Stimulated activated memory B cell treated with anti-CD40 and anti-IgM and Interleukin-4, amounts not matched to agents 10 μg/mL and 1 μg/mL and 100 μg/mL, for 72 hours (primary cell): ENCODE measurements at regions not wholly inside any gene's neighbourhood (a gene's known extent, or its start where the extent isn't known, plus 50 kb on each side); places are given as distances from the start of the nearest gene placed in this dataset.

Source experiments
- ATAC-seq: fragments of 150-1000 bp; cut with Tn5 transposase; 2 replicates; pipeline ENCODE4 v1.10.0; 2021
- H3K27ac Mint-ChIP-seq: one replicate; pipeline ENCODE4 v1.8.0; 2022; ENCODE audit warnings: mild to moderate bottlenecking, mixed read lengths
- H3K27me3 Mint-ChIP-seq: one replicate; pipeline ENCODE4 v1.8.0; 2022; ENCODE audit warnings: mixed read lengths
- H3K36me3 Mint-ChIP-seq: one replicate; pipeline ENCODE4 v1.8.0; 2022; ENCODE audit warnings: mixed read lengths
- H3K4me1 Mint-ChIP-seq: one replicate; pipeline ENCODE4 v1.8.0; 2022; ENCODE audit warnings: mixed read lengths
- H3K4me3 Mint-ChIP-seq: one replicate; pipeline ENCODE4 v1.8.0; 2022; ENCODE audit warnings: mild to moderate bottlenecking, moderate library complexity, mixed read lengths
- H3K9me3 Mint-ChIP-seq: one replicate; pipeline ENCODE4 v1.8.0; 2022; ENCODE audit warnings: mixed read lengths

GRCh38 chr2:201974171-201975100 lies 59.2 kb upstream of the FZD7 start:
- H3K4me1 Mint-ChIP-seq: no peaks in the 10 kb centered on the region
- H3K9me3 Mint-ChIP-seq: no peaks in the 10 kb centered on the region
- H3K4me3 Mint-ChIP-seq: no peak overlapping the region
- no peak overlapping the region for H3K27ac Mint-ChIP-seq
- H3K36me3 Mint-ChIP-seq: no peaks in the 10 kb centered on the region
- no peak for ATAC-seq
- H3K27me3 Mint-ChIP-seq: peaks cover 43% of the 10 kb centered on the region

- Mint-ChIP-seq H3K27ac (no peak overlapping the region), H3K4me3 (no peak overlapping the region), H3K27me3 (peaks cover 41% of the 10 kb centered on the region), H3K4me1 (no peaks in the 10 kb centered on the region), H3K36me3 (no peaks in the 10 kb centered on the region), H3K9me3 (no peaks in the 10 kb centered on the region)
- no peak for ATAC-seq
Measured at GRCh38 chr2:201975434-201975833, 58.2 kb upstream of the FZD7 start.

- no peaks in the 10 kb centered on the region for H3K4me1 Mint-ChIP-seq
- no peak for ATAC-seq
- H3K27ac Mint-ChIP-seq: no peak overlapping the region
- peaks cover 40% of the 10 kb centered on the region for H3K27me3 Mint-ChIP-seq
- H3K4me3 Mint-ChIP-seq: no peak overlapping the region
- H3K9me3 Mint-ChIP-seq: no peaks in the 10 kb centered on the region
- no peaks in the 10 kb centered on the region for H3K36me3 Mint-ChIP-seq
Measured at GRCh38 chr2:201975964-201976612, 57.6 kb upstream of the FZD7 start.

- Mint-ChIP-seq H3K4me1 (no peaks in the 10 kb centered on the region), H3K36me3 (no peaks in the 10 kb centered on the region), H3K27me3 (peaks cover 27% of the 10 kb centered on the region), H3K4me3 (no peak overlapping the region), H3K27ac (no peak overlapping the region), H3K9me3 (no peaks in the 10 kb centered on the region)
- ATAC-seq: no peak
Measured at GRCh38 chr2:201977651-201978050, 56.0 kb upstream of the FZD7 start.

GRCh38 chr2:201978333-201978732 lies 55.3 kb upstream of the FZD7 start:
- H3K36me3 Mint-ChIP-seq: no peaks in the 10 kb centered on the region
- H3K27ac Mint-ChIP-seq: no peak overlapping the region
- peaks cover 27% of the 10 kb centered on the region for H3K27me3 Mint-ChIP-seq
- no peak for ATAC-seq
- no peaks in the 10 kb centered on the region for H3K9me3 Mint-ChIP-seq
- H3K4me1 Mint-ChIP-seq: no peaks in the 10 kb centered on the region
- H3K4me3 Mint-ChIP-seq: no peak overlapping the region

- no peak overlapping the region for H3K4me3 Mint-ChIP-seq
- no peak overlapping the region for H3K27ac Mint-ChIP-seq
- peaks cover 27% of the 10 kb centered on the region for H3K27me3 Mint-ChIP-seq
- H3K9me3 Mint-ChIP-seq: no peaks in the 10 kb centered on the region
- no peaks in the 10 kb centered on the region for H3K4me1 Mint-ChIP-seq
- no peak for ATAC-seq
- no peaks in the 10 kb centered on the region for H3K36me3 Mint-ChIP-seq
Measured at GRCh38 chr2:201978986-201979385, 54.7 kb upstream of the FZD7 start.

GRCh38 chr2:201980389-201980821 lies 53.2 kb upstream of the FZD7 start:
- Mint-ChIP-seq H3K27ac (no peak overlapping the region), H3K36me3 (no peaks in the 10 kb centered on the region), H3K4me3 (no peak overlapping the region), H3K9me3 (no peaks in the 10 kb centered on the region), H3K4me1 (no peaks in the 10 kb centered on the region), H3K27me3 (peaks cover 19% of the 10 kb centered on the region)
- ATAC-seq: peak; percentile 52

- Mint-ChIP-seq H3K4me3 (no peak overlapping the region), H3K4me1 (no peaks in the 10 kb centered on the region), H3K9me3 (no peaks in the 10 kb centered on the region), H3K27ac (no peak overlapping the region), H3K27me3 (peaks cover 19% of the 10 kb centered on the region), H3K36me3 (no peaks in the 10 kb centered on the region)
- no peak for ATAC-seq
Measured at GRCh38 chr2:201980946-201981345, 52.7 kb upstream of the FZD7 start.

GRCh38 chr2:201983174-201983573 lies 50.5 kb upstream of the FZD7 start:
- no peak overlapping the region for H3K4me3 Mint-ChIP-seq
- ATAC-seq: no peak
- H3K27me3 Mint-ChIP-seq: peaks cover 19% of the 10 kb centered on the region
- H3K36me3 Mint-ChIP-seq: no peaks in the 10 kb centered on the region
- H3K27ac Mint-ChIP-seq: no peak overlapping the region
- H3K4me1 Mint-ChIP-seq: no peaks in the 10 kb centered on the region
- H3K9me3 Mint-ChIP-seq: no peaks in the 10 kb centered on the region

- ATAC-seq: no peak
- no peaks in the 10 kb centered on the region for H3K4me1 Mint-ChIP-seq
- H3K9me3 Mint-ChIP-seq: no peaks in the 10 kb centered on the region
- no peaks in the 10 kb centered on the region for H3K36me3 Mint-ChIP-seq
- H3K4me3 Mint-ChIP-seq: no peak overlapping the region
- H3K27ac Mint-ChIP-seq: no peak overlapping the region
- H3K27me3 Mint-ChIP-seq: peaks cover 17% of the 10 kb centered on the region
Measured at GRCh38 chr2:201983800-201984199, 49.9 kb upstream of the FZD7 start.
